Bronchial epithelial cell (primary cell): ENCODE measurements at regions not wholly inside any gene's neighbourhood (a gene's known extent, or its start where the extent isn't known, plus 50 kb on each side); places are given as distances from the start of the nearest gene placed in this dataset.

Experiments used
- DNase-seq: peaks from one replicate; pipeline ENCODE4 v3.0.0-alpha.2; 2010; ENCODE audit warnings: low read depth
- FAIRE-seq: peaks from 2 replicates; lab custom pipeline; 2011; peaks lifted over from hg19 to GRCh38; lab: Jason Lieb, UNC
- H3K27me3 ChIP-seq: 2 replicates; pipeline ENCODE4 v1.5.1; 2011; ENCODE audit warnings: low read length; ENCODE audit not compliant: control insufficient read depth, insufficient read depth
- H3K36me3 ChIP-seq: 2 replicates; pipeline ENCODE4 v1.5.1; 2011; ENCODE audit warnings: low read length; ENCODE audit not compliant: control insufficient read depth, insufficient read depth
- H3K4me3 ChIP-seq: 2 replicates; pipeline ENCODE4 v1.5.1; 2011; ENCODE audit warnings: mild to moderate bottlenecking, low read depth, low read length, control low read depth
- TF ChIP-seq, protein P1 (sequence below): IDR thresholded peaks from 2 replicates; pipeline ENCODE4 v1.5.1; 2011; ENCODE audit warnings: mild to moderate bottlenecking, moderate library complexity, low read length, control low read depth, inconsistent platforms; ENCODE audit not compliant: insufficient read depth, severe bottlenecking

DNA sequence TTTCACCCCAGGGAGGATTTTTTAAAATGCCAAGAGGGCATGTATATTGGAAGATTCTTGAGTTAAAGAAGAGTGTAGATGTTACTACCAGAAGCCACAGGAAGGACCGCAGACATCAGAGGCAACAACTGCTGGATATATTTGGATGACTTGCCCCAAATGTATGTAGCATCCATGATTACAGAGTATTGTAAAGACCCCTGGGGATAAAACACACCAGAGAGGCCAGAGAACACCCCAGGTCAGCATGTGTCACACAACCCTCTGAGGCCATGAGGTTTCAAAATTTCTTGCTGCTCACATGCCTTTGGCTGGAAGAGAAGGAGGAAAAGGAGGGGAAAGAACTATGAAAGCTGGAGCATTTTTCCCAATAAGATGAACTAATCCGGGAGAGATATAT lies 108.0 kb upstream of the LSM8 start:
- H3K4me3 ChIP-seq = no peak overlapping the region
- FAIRE-seq = no peak
- no peak for DNase-seq
- H3K27me3 ChIP-seq = no peaks in the 10 kb centered on the region
- no peaks in the 10 kb centered on the region for H3K36me3 ChIP-seq
- TF ChIP-seq, protein P1, sequence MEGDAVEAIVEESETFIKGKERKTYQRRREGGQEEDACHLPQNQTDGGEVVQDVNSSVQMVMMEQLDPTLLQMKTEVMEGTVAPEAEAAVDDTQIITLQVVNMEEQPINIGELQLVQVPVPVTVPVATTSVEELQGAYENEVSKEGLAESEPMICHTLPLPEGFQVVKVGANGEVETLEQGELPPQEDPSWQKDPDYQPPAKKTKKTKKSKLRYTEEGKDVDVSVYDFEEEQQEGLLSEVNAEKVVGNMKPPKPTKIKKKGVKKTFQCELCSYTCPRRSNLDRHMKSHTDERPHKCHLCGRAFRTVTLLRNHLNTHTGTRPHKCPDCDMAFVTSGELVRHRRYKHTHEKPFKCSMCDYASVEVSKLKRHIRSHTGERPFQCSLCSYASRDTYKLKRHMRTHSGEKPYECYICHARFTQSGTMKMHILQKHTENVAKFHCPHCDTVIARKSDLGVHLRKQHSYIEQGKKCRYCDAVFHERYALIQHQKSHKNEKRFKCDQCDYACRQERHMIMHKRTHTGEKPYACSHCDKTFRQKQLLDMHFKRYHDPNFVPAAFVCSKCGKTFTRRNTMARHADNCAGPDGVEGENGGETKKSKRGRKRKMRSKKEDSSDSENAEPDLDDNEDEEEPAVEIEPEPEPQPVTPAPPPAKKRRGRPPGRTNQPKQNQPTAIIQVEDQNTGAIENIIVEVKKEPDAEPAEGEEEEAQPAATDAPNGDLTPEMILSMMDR = no peak

DNA sequence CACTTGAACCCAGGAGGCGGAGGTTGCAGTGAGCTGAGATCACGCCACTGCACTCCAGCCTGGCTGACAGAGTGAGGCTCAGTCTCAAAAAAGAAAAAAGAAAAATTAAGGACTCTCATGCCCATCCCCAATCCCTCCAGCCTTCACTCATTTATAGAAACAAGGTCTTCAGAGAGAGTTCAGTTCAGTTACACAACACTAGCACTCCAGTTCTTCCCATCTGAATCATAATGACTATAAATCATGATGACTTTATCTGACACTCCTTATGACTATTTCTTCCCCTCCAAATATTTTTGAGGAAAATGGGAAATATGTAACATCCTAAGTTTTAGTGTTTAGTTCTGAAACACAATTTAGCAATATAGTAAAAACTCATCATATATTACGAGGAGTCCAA lies 107.4 kb upstream of the LSM8 start:
- DNase-seq = peak; percentile 78
- Histone ChIP-seq H3K4me3 (no peak overlapping the region), H3K36me3 (no peaks in the 10 kb centered on the region), H3K27me3 (no peaks in the 10 kb centered on the region)
- FAIRE-seq = no peak
- TF ChIP-seq, protein P1 = no peak

DNA sequence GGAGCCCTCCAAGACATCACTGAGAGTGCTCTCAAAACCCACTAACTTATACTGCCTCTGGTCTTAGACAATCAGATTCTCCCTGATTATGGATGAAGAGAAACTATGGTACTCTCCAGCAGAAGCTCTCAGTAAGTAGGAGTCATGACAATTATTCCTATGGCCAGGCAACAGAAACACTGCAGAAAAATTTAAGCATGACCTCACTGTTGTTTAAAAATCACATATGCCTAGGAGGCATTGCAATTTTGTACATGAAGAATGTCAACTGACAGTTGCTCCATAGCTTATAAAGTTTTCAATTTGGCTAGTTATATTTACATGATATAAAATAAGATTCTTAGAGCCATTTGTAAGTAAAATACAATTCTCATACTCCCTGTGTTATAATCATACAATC lies 105.9 kb upstream of the LSM8 start:
- Histone ChIP-seq H3K27me3 (no peaks in the 10 kb centered on the region), H3K4me3 (no peak overlapping the region), H3K36me3 (no peaks in the 10 kb centered on the region)
- peak; percentile 60 for DNase-seq
- TF ChIP-seq, protein P1 = no peak
- FAIRE-seq = no peak

DNA sequence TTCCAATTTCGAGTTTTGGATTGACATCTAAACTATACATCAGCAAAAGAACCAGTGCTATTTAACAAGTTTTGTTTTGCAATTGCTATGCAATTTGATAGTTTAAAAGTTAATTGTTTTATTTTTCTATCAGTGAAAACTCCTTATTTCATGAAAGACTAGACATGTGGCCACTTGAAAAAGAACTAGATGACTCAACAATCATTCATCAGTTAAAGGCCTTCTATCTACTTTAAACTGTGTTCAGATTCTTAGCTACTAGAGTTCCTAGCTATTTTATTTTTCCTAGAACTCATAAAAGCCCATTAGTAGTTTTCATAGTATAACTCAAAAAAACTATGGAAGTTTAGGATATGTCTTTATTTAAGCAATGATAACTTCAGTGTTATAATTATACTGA lies 104.6 kb upstream of the LSM8 start:
- Histone ChIP-seq H3K27me3 (no peaks in the 10 kb centered on the region), H3K36me3 (no peaks in the 10 kb centered on the region), H3K4me3 (no peak overlapping the region)
- TF ChIP-seq, protein P1 = no peak
- no peak for FAIRE-seq
- DNase-seq = peak; percentile 91

DNA sequence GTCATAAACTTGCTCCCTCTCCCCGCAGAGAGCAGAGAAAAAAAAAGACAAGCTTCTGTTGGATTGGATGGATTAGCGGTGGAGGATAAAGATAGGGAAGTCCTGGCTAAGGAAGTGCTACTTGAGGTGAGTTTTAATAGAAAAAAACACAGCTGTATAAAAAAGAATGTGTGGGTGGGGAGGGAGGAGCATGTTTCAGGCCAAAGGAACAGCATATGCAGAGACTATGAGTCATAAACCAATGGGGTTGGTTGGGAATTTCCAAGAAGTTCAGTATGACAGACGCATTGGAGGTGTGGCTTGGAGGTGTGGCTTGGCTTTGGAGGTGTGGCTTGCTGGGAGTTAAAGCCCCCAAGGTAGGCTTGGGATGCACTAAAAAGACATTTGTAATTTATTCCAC lies 103.0 kb upstream of the LSM8 start:
- no peak for FAIRE-seq
- no peaks in the 10 kb centered on the region for H3K27me3 ChIP-seq
- peak; percentile 99 for DNase-seq
- no peaks in the 10 kb centered on the region for H3K36me3 ChIP-seq
- H3K4me3 ChIP-seq = no peak overlapping the region
- TF ChIP-seq, protein P1 = no peak

DNA sequence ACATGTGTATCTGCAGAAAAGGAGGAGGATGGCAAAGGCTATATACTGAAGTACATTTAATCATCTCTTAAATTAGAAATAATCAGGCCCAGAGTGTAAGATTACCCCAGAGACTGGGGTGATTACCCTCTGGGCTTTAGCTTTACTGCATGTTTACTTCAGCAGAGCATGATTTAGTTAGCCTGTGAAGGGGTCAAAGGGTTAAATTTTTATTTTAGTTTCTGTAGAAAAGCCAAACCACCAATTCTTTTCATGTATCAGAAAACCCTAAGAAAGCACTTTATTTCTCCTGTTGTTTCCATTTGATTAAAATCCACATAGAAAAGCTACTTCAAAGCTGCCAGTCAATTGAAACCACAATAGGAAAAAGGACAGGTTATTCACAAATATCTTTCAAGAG lies 101.5 kb upstream of the LSM8 start:
- no peaks in the 10 kb centered on the region for H3K36me3 ChIP-seq
- no peak for DNase-seq

More for the DNA sequence above, 101.5 kb upstream of the LSM8 start:
- Histone ChIP-seq H3K27me3 (no peaks in the 10 kb centered on the region), H3K4me3 (no peak overlapping the region)
- TF ChIP-seq, protein P1 = no peak
- no peak for FAIRE-seq
